ENCODE measurements at regions not wholly inside any gene's neighbourhood (a gene's known extent, or its start where the extent isn't known, plus 50 kb on each side); places are given as distances from the start of the nearest gene placed in this dataset.

DNA sequence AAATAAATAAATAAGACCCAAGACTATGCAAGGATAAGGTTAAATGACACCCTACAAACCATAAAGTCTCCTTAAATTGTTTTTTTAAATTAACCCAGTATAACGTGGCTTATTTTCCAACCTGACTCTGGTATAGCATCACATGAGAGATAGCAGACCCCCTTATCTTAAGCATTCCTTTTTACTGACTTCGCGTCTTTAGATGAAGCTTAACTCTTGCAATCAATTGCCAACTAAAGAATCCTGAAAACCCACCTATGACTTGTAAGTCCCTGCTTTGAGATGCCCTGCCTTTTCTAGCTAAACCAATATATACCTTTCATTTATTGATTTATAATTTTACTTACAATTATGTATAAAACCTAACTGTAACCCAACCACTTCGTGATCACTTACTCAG is 57.1 kb upstream of the RAB12 start:
- H3K4me3 ChIP-seq (ENCODE audit: low read depth in 1 of 3, low read length in 3 of 3), result no peak overlapping the region
- H3K4me1 ChIP-seq (ENCODE audit: control insufficient read depth in 4 of 4, insufficient read depth in 4 of 4, low read length in 3 of 4), result no peaks in the 10 kb centered on the region
- H3K36me3 ChIP-seq (ENCODE audit: control insufficient read depth in 4 of 4, insufficient read depth in 3 of 4, low read depth in 1 of 4, low read length in 3 of 4), result no peaks in the 10 kb centered on the region
- no peak overlapping the region for H3K27ac ChIP-seq (ENCODE audit: low read depth in 1 of 2, low read length in 2 of 2)
- TF ChIP-seq, protein P1, sequence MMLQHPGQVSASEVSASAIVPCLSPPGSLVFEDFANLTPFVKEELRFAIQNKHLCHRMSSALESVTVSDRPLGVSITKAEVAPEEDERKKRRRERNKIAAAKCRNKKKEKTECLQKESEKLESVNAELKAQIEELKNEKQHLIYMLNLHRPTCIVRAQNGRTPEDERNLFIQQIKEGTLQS (IDR thresholded peaks at IDR 0.05), result no peak
- TF ChIP-seq JUND (IDR thresholded peaks at IDR 0.05) (no peak), GABPA (IDR thresholded peaks at IDR 0.05 in 1 of 2, conservative IDR thresholded peaks at IDR 0.05 in 1 of 2) (no peak), NR2F2 (IDR thresholded peaks at IDR 0.05) (no peak), HNF4G (IDR thresholded peaks at IDR 0.05) (no peak), YY1 (IDR thresholded peaks at IDR 0.05) (no peak), RAD21 (IDR thresholded peaks at IDR 0.05) (no peak), HNF4A (conservative IDR thresholded peaks at IDR 0.05) (no peak), SP1 (IDR thresholded peaks at IDR 0.05) (no peak), FOXA2 (IDR thresholded peaks at IDR 0.05) (no peak), FOXA1 (IDR thresholded peaks at IDR 0.05) (no peak), TAF1 (conservative IDR thresholded peaks at IDR 0.05) (no peak), EGR1 (IDR thresholded peaks at IDR 0.05; ENCODE audit: low read depth in 2 of 2) (no peak), RXRA (IDR thresholded peaks at IDR 0.05) (no peak)
- TF ChIP-seq, protein P2, sequence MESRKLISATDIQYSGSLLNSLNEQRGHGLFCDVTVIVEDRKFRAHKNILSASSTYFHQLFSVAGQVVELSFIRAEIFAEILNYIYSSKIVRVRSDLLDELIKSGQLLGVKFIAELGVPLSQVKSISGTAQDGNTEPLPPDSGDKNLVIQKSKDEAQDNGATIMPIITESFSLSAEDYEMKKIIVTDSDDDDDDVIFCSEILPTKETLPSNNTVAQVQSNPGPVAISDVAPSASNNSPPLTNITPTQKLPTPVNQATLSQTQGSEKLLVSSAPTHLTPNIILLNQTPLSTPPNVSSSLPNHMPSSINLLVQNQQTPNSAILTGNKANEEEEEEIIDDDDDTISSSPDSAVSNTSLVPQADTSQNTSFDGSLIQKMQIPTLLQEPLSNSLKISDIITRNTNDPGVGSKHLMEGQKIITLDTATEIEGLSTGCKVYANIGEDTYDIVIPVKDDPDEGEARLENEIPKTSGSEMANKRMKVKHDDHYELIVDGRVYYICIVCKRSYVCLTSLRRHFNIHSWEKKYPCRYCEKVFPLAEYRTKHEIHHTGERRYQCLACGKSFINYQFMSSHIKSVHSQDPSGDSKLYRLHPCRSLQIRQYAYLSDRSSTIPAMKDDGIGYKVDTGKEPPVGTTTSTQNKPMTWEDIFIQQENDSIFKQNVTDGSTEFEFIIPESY (IDR thresholded peaks at IDR 0.05), result no peak
- TF ChIP-seq, protein P3, sequence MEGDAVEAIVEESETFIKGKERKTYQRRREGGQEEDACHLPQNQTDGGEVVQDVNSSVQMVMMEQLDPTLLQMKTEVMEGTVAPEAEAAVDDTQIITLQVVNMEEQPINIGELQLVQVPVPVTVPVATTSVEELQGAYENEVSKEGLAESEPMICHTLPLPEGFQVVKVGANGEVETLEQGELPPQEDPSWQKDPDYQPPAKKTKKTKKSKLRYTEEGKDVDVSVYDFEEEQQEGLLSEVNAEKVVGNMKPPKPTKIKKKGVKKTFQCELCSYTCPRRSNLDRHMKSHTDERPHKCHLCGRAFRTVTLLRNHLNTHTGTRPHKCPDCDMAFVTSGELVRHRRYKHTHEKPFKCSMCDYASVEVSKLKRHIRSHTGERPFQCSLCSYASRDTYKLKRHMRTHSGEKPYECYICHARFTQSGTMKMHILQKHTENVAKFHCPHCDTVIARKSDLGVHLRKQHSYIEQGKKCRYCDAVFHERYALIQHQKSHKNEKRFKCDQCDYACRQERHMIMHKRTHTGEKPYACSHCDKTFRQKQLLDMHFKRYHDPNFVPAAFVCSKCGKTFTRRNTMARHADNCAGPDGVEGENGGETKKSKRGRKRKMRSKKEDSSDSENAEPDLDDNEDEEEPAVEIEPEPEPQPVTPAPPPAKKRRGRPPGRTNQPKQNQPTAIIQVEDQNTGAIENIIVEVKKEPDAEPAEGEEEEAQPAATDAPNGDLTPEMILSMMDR (IDR thresholded peaks at IDR 0.05; ENCODE audit: low read depth, low read length, missing input control), result no peak
- TF ChIP-seq, protein P4, sequence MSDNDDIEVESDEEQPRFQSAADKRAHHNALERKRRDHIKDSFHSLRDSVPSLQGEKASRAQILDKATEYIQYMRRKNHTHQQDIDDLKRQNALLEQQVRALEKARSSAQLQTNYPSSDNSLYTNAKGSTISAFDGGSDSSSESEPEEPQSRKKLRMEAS (IDR thresholded peaks at IDR 0.05), result no peak
- TF ChIP-seq, protein P5, sequence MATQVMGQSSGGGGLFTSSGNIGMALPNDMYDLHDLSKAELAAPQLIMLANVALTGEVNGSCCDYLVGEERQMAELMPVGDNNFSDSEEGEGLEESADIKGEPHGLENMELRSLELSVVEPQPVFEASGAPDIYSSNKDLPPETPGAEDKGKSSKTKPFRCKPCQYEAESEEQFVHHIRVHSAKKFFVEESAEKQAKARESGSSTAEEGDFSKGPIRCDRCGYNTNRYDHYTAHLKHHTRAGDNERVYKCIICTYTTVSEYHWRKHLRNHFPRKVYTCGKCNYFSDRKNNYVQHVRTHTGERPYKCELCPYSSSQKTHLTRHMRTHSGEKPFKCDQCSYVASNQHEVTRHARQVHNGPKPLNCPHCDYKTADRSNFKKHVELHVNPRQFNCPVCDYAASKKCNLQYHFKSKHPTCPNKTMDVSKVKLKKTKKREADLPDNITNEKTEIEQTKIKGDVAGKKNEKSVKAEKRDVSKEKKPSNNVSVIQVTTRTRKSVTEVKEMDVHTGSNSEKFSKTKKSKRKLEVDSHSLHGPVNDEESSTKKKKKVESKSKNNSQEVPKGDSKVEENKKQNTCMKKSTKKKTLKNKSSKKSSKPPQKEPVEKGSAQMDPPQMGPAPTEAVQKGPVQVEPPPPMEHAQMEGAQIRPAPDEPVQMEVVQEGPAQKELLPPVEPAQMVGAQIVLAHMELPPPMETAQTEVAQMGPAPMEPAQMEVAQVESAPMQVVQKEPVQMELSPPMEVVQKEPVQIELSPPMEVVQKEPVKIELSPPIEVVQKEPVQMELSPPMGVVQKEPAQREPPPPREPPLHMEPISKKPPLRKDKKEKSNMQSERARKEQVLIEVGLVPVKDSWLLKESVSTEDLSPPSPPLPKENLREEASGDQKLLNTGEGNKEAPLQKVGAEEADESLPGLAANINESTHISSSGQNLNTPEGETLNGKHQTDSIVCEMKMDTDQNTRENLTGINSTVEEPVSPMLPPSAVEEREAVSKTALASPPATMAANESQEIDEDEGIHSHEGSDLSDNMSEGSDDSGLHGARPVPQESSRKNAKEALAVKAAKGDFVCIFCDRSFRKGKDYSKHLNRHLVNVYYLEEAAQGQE (IDR thresholded peaks at IDR 0.05), result no peak
- H3K27me3 ChIP-seq (ENCODE audit: control insufficient read depth in 4 of 4, insufficient read depth in 4 of 4, low read length in 3 of 4), result peaks cover 0 to 5% (median 0%) of the 10 kb centered on the region in 4 donors
- no peak for DNase-seq (ENCODE audit: low spot score)
- 72% methylated on average over 4 of the region's 4 CpGs for WGBS
- H3K9ac ChIP-seq (ENCODE audit: low read depth in 1 of 2, low read length in 2 of 2), result no peak overlapping the region
- no peaks in the 10 kb centered on the region for H3K9me3 ChIP-seq (ENCODE audit: control insufficient read depth in 4 of 4, low read length in 3 of 4)

Data from liver (tissue), 8 donors.